ENCODE measurements at regions not wholly inside any gene's neighbourhood (a gene's known extent, or its start where the extent isn't known, plus 50 kb on each side); places are given as distances from the start of the nearest gene placed in this dataset.
A peak's percentile ranks its signal among the peaks of the same experiment; 100 is the strongest.

DNA sequence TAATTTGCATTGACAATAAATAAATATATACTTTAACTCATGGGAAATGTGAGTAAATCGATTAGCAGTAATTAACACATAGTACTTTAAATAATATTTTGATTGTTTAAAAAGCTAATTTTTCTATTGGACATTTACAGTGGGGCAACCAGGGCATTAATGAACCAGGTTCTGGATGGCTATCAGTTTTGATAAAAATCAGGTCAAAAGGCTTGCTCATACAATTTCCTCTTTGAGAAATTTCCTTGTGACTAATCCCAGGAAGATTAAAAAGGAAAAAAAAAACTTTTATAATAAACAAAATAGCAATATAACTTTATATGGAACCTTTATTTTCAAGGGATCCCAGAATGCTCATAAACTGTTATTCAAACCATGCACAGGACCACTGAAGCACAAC, 497.2 kb upstream of the ZEB2 start:
- no peak for DNase-seq (ENCODE audit: low spot score)

DNA sequence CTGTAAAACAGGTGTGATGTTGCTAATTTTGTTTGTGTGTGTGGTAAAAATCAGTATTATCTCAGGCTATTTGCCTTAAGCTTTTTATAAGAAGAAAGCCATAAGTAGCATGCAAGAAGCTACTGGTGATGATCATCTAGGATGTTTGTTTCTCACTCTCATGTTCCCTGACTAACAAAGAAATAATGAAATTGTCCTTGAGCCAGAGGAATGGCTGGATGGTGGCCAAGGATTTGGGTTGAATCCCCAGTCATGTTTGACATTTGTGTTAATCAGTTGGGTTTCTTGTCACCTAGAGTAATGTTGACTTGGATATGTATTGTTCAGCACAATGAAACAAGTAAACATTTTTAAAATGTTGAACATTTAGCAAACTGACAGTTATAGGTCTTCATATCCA, 496.8 kb upstream of the ZEB2 start:
- no peak for DNase-seq (ENCODE audit: low spot score)

DNA sequence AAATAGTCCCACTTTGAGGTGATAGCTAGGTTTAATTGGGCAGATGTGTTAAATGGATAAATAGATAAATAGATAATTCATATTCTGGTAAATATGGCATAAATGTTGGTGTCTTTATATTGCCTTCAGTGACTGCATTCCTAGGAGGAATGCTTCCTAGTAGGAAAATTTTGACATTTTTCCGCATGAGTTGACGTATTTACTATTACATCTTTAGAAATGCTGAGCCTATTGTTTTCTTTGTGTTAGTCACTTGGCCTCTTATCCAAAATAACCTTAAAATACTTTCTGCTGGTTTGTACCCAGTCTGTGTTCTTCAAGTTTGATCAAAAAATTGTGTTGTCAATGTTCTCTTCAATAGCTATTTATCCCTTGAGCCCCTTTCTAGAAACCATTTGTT, 495.6 kb upstream of the ZEB2 start:
- DNase-seq (ENCODE audit: low spot score) = peak; percentile 26

DNA sequence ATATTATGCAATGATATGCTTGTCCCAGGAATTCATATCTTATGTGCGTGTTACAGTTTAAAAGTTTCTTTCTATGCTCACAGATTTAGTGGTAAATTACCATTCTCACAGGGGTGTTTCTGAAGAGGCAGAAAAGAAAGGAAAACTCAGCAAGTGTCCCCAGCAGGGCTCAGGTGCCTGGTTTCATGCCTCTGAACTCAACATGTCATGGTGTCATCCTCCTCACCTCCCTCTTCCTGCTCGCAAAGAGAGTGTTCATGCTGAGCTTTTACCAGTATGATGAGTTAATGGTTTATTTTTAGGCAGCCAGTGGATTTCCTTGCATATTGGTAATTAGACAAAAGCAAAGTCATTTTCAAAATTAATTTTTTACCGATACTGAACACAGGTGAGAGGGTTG, 492.9 kb upstream of the ZEB2 start:
- peak; percentile 40 for DNase-seq (ENCODE audit: low spot score)

DNA sequence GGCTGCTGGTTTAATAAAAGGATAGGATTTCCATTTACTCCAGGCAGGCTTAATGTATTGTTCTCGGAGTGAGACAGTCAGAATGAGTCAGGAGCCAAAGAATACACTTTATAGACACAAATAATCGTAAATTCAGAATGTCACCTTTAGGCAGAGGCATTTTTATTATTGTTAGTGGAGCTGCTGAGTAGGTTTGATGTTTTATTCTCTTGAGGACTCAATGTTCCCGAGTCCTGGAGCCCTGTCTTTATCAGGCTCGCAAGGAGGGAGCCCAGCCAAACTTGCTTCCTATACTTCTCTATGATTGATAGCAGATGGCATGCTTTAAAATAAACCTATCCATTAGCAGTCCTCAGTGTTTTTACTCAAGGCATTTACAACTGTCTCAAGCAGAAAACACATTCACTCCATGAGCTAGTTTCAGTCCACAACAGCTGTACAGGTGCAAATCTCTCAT, 492.3 kb upstream of the ZEB2 start:
- DNase-seq (ENCODE audit: low spot score) = peak; percentile 9

DNA sequence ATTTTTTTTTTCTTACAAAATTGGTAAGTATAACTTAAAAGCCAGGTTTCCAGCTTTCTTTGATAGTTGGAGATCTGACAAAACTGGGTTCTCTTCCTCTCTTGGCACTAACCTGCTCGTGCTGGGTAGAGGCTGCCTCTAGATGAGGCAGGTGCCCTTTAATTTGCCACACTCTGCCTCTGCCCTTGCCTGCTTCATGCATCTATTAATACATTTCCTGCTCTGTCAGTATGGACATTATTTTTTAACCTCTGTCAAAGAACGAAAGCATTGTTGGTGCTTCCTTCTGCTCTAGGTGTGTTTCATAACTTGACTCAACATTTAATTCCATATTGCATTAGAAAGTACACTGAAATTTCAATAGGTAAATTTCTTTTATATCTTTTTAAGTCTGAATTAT, 490.7 kb upstream of the ZEB2 start:
- DNase-seq (ENCODE audit: low spot score) = no peak

DNA sequence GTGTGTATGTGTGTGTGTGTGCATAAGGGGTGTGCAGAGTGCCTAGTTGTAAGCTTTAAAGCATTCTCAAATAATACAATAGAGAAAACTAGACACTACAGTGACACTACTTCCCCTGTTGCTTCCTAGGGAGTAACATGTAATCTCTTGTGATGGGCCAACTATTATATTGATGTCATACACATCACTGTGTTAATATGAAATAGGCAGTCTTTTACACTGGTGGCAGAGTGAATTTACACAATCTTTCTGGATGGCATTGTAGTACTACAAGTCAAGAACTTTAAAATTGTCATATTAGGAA, 488.0 kb upstream of the ZEB2 start:
- DNase-seq (ENCODE audit: low spot score) = no peak

DNA sequence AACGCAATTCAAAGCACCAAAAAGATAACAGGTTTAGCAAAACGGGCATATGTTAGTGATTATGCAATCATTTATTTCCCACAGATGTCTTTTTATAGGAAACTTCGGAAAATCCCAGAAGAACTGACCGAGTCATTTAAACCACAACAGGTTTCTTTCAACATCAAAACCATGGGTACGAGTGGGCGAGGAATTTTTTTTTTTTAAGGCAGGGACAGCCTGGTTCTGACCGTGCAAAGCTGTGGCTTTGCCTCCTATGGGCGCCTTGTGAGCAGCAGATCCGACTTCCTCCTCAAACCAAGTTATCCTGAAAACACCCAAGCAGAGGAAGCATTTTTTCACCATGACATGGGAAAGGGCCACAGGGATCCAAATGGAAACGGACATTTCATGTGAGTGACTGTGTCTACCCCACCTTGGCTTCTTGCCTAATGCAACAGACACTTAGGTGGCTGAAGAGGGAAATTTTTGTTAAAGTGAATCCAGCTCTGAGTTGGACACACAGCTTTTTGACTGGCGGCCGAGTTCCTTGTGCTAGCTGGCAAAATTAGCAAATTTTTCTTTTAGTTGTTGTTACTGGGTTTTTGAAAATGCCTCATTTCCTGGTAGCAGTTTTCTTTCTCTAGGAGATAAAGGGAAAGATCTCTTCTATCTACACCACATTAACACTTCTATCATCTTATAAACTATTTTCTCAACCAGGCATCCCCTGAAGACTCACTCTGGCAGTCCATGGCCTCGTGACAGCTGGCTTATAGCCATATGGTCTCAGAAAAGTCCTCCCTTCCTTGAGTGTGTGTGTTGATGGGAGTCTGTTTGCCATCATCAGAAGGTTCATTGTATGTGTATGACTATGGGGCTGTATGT, 487.4 kb upstream of the ZEB2 start:
- DNase-seq (ENCODE audit: low spot score) = peak; percentile 98

DNA sequence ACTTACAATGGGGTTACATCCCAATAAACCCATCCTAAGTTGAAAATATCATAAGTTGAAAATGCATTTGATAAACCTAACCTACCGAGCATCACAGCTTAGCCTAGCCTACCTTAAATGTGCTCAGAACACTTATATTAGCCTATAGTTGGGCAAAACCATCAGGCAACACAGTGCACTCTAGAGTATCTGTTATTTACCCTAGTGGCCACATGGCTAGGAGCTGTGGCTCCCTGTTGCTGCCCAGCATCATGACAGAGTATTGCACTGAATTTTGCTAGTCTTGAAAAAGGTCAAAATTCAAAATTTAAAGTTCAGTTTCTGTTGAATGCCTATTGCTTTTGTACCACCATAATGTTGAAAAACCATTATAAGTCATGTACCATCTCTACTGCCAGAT, 482.7 kb upstream of the ZEB2 start:
- no peak for DNase-seq (ENCODE audit: low spot score)

DNA sequence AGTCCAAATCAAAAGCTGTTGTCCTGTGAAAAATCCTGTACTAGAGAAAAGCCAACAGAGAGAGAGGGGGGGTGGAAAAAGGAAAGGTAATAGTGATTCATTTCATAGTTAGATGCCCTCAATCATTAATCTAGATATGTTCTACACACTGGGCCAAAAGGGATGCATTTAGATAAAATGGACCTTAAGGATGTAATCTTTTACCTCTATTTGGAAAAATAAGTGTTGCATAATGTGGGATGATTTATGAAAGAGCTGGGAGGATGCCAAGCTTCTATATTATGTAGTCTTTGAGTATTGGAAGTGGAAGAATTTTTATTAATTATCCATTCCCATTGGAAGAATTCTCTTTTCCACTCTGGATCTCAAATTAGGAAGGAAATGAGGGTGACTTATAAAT, 480.5 kb upstream of the ZEB2 start:
- no peak for DNase-seq (ENCODE audit: low spot score)

DNA sequence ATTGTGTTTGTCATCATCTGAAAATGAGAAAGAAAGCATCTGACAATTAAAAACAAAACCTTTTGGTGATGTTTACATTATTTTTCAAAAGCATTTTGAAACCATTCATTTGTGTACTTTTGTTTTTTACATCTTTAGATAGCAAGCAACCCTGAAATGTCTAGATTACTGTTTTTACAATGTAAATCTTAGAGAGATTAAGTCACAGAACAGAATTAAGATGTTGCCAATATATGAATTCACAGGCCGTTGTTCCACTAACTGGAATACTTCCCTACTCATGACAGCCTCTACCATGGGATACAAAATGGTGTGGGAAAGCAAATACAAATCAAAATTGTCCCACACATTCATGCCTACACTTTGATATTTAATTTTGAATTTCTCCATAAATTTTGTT, 480.0 kb upstream of the ZEB2 start:
- no peak for DNase-seq (ENCODE audit: low spot score)

DNA sequence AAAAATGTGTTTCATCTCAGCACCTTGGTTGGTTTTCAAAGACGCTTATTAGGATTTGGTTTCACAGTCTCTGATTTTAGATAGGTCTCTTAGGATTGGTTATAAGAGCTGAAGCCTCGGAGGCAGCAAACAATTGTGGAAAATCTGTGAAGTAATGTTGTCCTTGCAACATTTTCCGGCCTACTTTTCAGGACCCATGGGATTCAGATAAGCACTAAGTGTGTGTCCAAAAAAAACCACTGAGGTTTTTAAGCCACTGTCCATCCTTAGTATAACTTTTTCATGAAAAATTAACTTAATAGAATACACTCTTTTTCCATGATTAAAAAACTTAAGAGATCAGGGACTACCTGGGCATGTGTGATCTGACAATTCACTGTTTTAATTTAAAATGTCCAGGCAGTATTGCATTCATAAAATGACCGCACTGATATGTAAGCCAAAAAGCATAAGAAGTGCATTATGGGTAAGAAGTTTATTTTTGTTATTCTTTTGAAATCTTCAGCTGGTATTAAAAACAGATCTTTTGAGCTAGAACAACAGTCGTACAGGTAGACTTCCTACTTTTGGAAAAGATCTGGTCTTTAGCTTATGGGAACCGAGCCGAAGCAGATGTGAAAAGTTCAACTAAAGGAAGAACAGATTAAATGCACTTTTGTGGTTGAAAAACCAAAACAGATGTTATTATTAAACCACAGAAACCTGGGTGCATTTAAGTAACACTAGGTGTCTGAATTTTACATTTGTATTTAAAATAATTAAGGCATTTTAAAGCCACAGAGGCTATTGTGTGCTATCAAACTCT, 479.4 kb upstream of the ZEB2 start:
- DNase-seq (ENCODE audit: low spot score) = no peak

DNA sequence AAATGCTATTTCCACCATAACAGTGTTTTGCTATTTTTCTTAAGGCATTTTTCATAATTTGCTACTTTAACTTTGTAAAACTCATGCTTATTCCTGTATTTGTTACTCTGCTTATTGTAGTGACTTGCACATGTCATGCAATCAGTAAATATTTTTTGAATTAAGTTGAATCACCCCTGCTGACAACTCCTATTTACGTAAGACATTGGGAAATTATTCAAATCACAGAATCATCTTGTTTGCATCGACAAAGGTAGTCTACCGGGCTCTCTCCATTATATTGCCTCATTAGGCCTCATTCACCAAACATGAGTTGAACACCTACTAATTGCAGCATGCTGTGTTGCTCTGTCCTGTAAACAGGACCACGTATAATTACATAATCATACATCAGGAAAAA, 478.5 kb upstream of the ZEB2 start:
- no peak for DNase-seq (ENCODE audit: low spot score)

DNA sequence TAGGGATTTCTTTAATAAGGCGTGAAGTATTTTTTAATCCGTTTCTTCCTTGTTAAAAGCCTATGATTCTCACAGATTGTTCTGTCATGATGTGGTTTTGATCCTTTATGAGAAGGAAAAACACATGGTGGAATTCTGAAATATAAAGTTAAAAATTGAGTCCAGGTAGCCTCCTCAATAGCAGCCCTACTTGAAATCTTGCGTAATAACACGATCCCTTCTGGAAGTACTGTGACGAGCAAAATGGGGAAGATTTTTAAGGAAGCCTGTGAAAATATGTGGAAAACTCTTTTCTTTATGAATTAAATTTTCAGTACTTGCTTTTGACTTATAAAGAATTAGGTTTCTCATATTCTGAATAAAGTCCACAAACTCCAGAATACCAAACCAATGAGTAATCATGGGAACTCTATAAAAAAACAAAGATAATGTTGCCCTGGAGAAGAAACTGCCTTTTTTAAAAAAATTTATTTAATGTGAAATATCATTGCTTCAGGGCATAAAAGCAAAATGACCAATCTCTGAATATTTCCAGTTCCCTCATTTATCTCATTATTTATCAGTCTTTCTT, 476.4 kb upstream of the ZEB2 start:
- peak; percentile 7 for DNase-seq (ENCODE audit: low spot score)

DNA sequence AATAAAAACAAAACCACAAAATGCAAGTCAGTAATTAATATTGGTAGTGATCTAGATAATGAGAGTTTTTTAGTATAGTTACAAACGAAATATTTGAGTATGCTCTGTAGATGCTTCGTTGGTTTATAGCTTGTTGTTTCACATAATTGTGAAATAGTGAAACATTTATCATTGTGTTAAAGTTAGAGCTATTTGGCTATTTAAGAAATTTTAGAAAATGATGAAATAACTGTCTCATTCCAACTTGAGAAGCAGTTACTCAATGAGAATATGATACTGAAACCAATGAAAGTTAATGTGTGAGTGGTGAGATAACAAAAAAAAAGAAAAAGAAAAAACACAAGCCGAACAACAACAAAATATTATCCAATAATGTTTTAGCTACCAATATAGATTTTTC, 475.6 kb upstream of the ZEB2 start:
- DNase-seq (ENCODE audit: low spot score) = no peak

DNA sequence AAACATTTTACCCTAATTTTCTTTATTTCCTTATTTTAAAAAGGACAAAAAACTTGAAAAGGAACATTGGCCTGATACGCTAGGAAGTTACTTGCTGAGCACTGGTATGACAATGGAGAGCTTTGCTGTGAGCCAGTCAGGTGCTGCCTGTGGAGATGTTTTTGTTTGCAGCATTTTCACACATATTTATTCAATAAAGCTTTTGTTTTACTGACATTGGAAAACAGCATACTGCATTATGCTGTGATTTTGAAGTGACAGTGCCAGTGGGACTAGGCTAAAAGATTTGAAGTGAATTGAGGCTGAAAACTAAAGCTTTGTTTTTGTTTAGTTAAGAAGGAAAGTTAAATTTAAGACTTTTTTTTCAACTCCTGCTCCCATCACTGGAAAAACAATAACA, 470.7 kb upstream of the ZEB2 start:
- DNase-seq (ENCODE audit: low spot score) = no peak

DNA sequence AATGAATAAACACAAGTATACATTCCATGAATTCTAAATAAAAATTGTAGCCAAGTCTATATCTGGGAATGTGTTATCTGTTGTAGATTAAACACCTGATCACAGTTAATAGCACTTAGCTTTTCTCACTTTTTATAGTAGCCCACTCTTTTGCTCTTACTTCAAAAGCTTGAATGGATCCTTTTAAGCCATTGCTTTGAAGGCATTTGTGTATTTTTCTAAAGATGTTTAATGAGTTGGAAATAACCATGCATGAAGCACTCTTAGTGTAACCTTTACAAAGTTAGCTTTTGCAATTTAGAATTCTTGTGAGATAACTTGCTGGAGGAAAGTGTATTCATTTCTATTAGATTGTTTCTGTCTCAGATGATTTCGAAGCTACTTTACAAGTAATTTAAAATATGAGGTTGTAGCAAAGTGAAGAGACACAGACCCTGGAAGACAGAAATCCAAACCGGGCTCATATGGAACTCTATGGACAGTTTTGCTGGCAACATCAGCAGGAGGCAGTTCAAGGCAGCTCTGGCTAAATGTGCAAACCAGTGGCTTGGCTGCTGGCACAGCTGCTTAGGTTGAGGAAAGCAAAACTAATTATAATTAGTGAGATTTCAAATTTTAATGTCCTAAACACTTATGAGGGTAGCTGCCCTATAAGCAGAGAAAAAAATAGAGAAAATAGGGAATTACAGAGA, 469.8 kb upstream of the ZEB2 start:
- DNase-seq (ENCODE audit: low spot score) = no peak

DNA sequence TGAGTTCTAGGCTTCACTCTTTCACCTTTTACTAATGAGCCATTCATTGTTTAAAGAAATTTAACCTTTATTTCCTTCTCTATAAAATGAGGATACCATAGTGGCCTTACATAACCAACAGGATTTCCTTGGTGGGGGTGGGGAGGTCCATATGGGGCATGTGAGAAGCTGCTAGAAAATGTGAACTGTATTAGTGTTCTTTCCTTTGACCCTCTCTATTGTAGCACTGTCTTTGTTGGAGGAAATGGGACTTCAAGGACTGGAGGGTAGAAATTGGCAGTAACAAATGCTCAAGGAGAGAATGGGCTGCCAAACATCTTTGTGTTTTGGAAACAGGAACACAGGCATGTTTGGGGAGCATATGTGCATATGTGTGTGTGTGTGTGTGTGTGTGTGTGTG, 468.7 kb upstream of the ZEB2 start:
- no peak for DNase-seq (ENCODE audit: low spot score)

DNA sequence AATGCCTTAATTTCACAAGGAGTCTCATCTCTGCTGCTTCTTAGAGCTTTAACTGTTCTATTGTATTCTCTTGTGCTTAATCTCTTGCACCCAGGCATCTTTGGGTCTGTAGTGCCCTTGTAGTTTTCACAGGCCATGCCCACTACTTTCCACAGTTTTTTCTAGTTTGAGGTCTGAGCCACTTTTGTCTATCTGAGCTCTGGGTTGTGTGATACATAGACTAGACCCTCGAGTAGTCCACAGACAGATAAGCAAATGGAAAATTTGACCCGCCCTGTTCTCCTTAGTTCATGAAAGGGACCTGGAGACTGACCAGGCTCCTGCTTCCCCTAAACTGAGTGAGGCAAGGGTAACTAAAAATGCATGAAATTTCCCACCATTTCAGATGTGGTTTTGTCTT, 466.8 kb upstream of the ZEB2 start:
- DNase-seq (ENCODE audit: low spot score) = no peak

DNA sequence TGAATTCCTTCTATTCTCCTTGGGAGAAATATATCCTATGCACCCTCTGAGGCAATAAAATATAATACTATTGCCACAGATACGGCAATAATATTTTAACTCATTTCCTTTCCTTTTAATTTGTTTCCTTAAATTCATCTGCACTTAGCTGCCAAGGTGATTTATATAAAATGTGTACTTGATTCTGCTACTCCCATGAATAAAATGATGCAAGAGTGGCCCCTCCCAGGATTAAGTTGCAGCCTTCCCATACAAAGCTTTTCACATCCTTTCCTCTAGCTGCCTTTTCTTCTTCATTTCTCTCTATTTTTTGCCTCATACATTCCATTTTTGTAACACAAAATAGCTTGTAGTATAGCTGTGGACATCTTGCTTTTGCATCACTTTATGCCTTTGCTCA, 464.1 kb upstream of the ZEB2 start:
- DNase-seq (ENCODE audit: low spot score) = no peak

DNA sequence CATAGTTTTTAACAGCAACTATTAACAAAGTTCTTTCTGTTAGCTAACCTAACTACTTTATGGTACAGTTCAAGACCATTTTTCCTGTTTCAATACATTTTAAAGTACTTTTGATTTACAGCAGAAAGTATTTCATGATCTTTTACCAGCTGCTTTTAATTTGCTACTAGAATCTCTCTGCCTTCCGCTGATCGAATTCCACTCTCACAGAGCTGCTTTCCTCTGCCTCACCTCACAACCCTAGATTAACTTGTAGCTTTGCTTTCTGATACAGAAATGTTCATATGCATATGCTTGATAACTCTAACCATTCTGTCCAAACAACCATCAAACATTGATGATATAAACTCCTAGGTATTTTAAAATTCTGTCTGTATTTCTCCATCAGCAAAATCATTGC, 463.2 kb upstream of the ZEB2 start:
- DNase-seq (ENCODE audit: low spot score) = no peak

DNA sequence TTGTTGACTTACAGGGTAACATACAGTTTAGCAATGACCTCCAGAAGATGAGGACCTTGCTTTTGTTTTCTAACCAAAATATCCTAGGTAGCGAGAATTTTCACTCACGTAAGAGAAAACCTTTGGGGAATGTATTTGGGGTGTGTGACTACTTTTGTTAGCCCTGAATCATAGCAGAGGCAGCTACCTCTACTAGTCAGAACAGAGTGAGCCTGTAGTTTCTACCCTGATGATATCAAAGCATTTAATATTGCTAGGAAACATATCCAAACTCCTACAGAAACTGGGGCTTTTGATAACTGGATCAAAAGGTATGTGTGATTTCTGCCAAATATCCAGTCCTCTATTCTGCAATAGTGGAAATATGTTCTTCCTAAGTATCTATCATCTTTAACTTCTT, 462.6 kb upstream of the ZEB2 start:
- DNase-seq (ENCODE audit: low spot score) = no peak

DNA sequence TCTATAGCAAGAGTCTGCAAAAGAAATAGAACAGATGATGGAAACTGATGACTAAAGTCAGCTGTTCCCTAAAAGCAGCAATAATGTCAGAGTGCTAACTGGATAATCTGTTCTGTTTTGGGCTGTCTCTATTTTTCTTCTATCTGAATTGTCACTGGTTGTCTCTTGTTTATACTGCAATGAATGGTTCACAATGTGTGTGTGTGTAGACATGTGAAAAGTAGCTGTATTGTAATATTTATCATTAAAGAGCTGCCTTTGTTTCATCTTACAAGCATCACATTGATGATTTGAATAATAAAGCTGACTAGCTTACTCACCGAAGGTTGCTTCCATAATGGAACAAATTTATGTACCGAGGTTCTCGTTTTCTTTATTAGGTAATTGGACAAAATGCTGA, 456.0 kb upstream of the ZEB2 start:
- DNase-seq (ENCODE audit: low spot score) = no peak

Data from kidney tubule cell (primary cell).